ENCODE measurements at regions not wholly inside any gene's neighbourhood (a gene's known extent, or its start where the extent isn't known, plus 50 kb on each side); places are given as distances from the start of the nearest gene placed in this dataset.
"Not testable (repeated sequence)": the region's sequence is repeated elsewhere in the genome, so short reads cannot be mapped to it uniquely, and the experiment has no call there.

DNA sequence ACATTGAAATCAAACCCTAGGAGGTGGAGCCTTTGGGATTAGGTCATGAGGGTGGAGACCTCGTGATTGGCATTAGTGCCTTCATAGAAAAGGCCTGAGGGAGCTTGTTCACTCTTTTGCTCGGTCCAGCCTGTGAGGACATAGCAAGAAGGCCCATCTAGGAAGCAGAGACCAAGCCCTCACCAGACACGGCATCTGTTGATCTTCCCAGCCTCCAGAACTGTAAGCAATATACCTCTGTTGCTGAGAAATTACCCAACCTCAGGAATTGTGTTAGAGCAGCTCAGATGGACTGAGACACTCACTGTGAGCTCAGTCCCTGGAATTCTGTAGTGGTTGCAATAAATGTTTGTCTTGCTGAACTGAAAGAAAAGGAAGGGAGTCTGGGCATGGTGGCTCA is 116.2 kb upstream of the MAP1LC3B2 start:
- no peak for TF ChIP-seq CTCF (IDR thresholded peaks at IDR 0.05)
- Mint-ChIP-seq H3K4me1 (peaks cover 40% of the 10 kb centered on the region), H3K27me3 (ENCODE audit: low read depth, poor library complexity) (peaks cover 14% of the 10 kb centered on the region), H3K4me3 (no peak overlapping the region), H3K27ac (no peak overlapping the region), H3K9me3 (no peaks in the 10 kb centered on the region), H3K36me3 (ENCODE audit: low read depth) (no peaks in the 10 kb centered on the region)
- DNase-seq = no peak

DNA sequence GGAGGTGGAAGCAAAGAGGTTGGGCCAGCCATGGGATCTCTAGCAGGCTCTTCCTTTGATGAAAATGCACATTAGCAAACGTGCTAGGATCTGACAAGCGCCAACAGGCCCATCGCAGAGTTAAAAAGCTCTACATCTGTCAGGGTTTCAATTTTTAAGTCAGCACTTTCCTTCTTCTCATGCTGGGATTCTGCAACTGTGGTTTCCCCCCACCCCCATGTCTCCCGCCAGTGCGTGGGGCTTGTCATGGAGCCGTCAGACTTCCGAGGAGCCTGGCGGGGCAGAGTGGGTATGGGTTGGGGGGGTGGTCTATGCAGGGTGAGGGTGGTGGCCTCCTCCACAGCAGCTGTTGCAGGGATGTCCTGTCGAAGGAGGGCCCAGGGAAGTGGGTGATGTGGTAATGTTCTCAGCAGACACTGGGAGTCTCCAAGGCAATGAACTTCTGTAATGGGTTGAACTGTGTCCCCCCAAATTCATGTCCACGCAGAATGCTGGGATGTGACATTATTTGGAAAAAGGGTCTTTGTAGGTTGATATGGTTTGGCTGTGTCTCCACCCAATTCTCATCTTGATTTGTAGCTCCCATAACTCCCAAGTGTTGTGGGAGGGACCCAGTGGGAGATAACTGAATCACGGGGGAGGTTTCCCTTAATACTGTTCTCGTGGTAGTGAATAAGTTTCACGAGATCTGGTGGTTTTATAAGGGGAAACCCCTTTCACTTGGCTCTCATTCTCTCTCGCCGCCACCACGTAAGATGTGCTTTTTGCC is 115.2 kb upstream of the MAP1LC3B2 start:
- TF ChIP-seq CTCF (IDR thresholded peaks at IDR 0.05) = no peak
- Mint-ChIP-seq H3K27ac (peak overlapping the region; percentile 57), H3K36me3 (ENCODE audit: low read depth) (no peaks in the 10 kb centered on the region), H3K4me1 (peaks cover 34% of the 10 kb centered on the region), H3K9me3 (no peaks in the 10 kb centered on the region), H3K4me3 (no peak overlapping the region), H3K27me3 (ENCODE audit: low read depth, poor library complexity) (peaks cover 15% of the 10 kb centered on the region)
- DNase-seq = no peak

GRCh38 chr12:116444590-116444943 is 114.6 kb upstream of the MAP1LC3B2 start:
- DNase-seq = no peak
- H3K4me3 Mint-ChIP-seq = no peak overlapping the region
- no peaks in the 10 kb centered on the region for H3K9me3 Mint-ChIP-seq
- peaks cover 15% of the 10 kb centered on the region for H3K27me3 Mint-ChIP-seq (ENCODE audit: low read depth, poor library complexity)
- peaks cover 34% of the 10 kb centered on the region for H3K4me1 Mint-ChIP-seq
- no peak for TF ChIP-seq CTCF (IDR thresholded peaks at IDR 0.05)
- no peaks in the 10 kb centered on the region for H3K36me3 Mint-ChIP-seq (ENCODE audit: low read depth)
- no peak overlapping the region for H3K27ac Mint-ChIP-seq

- H3K9me3 Mint-ChIP-seq = no peaks in the 10 kb centered on the region
- peaks cover 17% of the 10 kb centered on the region for H3K4me1 Mint-ChIP-seq
- no peak for DNase-seq
- no peak for TF ChIP-seq CTCF (IDR thresholded peaks at IDR 0.05)
- H3K36me3 Mint-ChIP-seq (ENCODE audit: low read depth) = no peaks in the 10 kb centered on the region
- no peak overlapping the region for H3K4me3 Mint-ChIP-seq
- peak overlapping the region; percentile 75 for H3K27ac Mint-ChIP-seq
- H3K27me3 Mint-ChIP-seq (ENCODE audit: low read depth, poor library complexity) = peaks cover 15% of the 10 kb centered on the region
Measured at GRCh38 chr12:116448165-116448739, 110.9 kb upstream of the MAP1LC3B2 start.

DNA sequence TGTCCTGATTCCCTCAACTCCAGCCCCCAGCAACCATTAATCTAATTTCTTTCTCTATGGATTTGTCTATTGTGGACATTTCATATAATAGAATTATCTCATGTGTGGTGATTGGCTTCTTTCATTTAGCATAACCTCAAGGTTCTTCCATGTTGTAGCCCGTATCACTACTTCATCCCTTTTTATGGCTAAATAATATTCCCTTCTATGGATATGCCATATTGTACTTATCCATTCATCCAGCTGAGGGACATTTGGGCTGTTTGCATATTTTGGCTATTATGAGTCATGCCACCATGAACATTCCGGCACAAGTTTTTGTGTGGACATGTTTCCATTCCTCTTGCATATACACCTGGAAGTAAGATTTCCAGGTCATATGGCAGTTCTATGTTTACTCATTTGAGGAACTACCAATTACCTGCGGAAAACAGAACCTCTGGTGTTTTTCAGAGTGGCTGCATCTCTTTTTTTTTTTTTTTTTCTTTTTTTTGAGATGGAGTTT is 108.7 kb upstream of the MAP1LC3B2 start:
- peaks cover 9% of the 10 kb centered on the region for H3K4me1 Mint-ChIP-seq
- no peaks in the 10 kb centered on the region for H3K9me3 Mint-ChIP-seq
- no peaks in the 10 kb centered on the region for H3K36me3 Mint-ChIP-seq (ENCODE audit: low read depth)
- TF ChIP-seq CTCF (IDR thresholded peaks at IDR 0.05) = no peak
- H3K4me3 Mint-ChIP-seq = no peak overlapping the region
- peaks cover 15% of the 10 kb centered on the region for H3K27me3 Mint-ChIP-seq (ENCODE audit: low read depth, poor library complexity)
- no peak for DNase-seq
- no peak overlapping the region for H3K27ac Mint-ChIP-seq

DNA sequence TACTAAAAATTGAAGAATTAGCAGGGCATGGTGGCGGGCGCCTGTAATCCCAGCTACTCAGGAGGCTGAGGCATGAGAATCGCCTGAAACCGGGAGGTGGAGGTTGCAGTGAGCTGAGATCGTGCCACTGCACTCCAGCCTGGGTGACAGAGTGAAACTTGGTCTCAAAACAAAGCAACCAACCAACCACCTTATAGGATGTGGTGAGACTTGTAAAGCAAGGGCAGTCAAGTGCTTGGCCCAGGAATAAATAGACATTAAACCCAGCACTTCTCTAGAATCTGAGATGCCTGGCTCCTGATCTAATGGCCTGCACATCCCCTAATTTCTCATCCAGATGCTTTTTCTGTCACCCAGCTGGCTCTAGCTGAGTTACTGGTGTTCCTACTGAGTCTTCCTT is 106.2 kb upstream of the MAP1LC3B2 start:
- H3K9me3 Mint-ChIP-seq; DNase-seq; H3K4me3 Mint-ChIP-seq; H3K36me3 Mint-ChIP-seq (ENCODE audit: low read depth); H3K27me3 Mint-ChIP-seq (ENCODE audit: low read depth, poor library complexity): not testable (repeated sequence)
- peak overlapping the region; percentile 95 for H3K27ac Mint-ChIP-seq
- H3K4me1 Mint-ChIP-seq = peaks cover 33% of the 10 kb centered on the region
